ENCODE measurements at regions not wholly inside any gene's neighbourhood (a gene's known extent, or its start where the extent isn't known, plus 50 kb on each side); places are given as distances from the start of the nearest gene placed in this dataset.

DNA sequence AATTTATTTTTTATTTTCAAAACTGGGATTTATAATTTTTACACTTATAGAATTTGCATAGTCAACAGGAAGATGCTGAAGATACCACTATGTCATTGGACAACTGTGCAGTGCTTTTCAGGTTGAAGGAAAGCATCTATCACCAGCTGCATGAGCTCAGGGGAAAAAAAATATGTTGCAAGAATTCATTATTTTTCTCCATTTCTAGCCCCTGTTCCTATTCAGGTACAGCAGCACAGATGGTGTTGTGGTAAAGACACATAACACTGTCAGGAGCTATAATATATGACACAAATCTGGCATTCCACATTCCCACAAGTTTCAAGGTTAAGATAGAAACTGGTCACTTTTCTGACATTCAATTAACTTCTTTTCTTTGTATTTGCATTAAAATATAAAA is 1088.6 kb downstream of the MAT2B start:
- TF ChIP-seq, protein P1, sequence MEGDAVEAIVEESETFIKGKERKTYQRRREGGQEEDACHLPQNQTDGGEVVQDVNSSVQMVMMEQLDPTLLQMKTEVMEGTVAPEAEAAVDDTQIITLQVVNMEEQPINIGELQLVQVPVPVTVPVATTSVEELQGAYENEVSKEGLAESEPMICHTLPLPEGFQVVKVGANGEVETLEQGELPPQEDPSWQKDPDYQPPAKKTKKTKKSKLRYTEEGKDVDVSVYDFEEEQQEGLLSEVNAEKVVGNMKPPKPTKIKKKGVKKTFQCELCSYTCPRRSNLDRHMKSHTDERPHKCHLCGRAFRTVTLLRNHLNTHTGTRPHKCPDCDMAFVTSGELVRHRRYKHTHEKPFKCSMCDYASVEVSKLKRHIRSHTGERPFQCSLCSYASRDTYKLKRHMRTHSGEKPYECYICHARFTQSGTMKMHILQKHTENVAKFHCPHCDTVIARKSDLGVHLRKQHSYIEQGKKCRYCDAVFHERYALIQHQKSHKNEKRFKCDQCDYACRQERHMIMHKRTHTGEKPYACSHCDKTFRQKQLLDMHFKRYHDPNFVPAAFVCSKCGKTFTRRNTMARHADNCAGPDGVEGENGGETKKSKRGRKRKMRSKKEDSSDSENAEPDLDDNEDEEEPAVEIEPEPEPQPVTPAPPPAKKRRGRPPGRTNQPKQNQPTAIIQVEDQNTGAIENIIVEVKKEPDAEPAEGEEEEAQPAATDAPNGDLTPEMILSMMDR (conservative IDR thresholded peaks at IDR 0.05): no peak
- no peak overlapping the region for H3K27ac ChIP-seq

DNA sequence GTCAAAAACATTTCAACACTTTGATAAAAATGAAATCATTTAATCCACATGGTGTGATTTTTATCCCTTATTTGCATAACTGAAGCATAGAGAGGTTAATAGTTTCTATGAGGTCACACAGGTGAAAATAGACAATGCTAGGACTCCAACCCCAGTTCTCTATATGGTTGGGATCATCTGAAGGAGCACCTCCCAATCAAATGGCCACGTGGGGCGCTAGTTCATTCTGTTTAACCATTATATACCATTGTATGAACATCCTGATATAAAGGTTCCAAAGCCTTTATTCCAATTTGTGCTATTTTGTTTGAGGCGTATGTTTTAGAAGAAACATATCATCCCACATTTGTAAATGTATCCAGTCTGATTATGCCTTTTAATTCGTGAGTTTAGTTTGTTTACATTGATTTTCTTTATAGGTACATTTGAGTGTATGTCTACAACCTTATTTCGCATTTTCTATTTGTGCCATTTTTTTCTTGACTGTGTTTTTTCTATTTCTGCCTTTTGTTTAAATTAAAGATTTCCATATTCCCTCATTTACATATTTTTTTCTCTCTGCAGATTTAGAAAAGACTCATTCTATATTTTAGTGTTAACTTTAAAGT is 1092.0 kb downstream of the MAT2B start:
- TF ChIP-seq, protein P1 (conservative IDR thresholded peaks at IDR 0.05): peak; percentile 64
- H3K27ac ChIP-seq: no peak overlapping the region

DNA sequence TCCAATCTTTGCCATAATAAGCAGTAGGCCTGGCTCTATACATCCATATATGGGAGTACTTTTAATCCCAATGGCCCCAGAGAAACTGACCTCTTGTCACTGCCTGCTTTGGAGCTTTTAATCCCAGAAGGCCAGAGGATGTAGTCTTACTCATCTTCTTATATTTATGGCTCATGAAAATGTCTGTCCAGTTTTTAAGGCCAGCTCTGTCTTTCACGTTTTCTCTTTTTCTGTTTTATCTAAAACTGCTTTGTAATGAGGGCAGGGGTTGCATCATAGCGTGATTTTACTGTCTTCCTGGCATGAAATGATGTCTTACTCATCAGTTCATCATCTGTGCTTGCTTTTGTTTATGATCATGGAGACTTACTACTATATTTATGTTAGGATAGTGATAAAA is 1094.9 kb downstream of the MAT2B start:
- TF ChIP-seq, protein P1 (conservative IDR thresholded peaks at IDR 0.05): no peak
- no peak overlapping the region for H3K27ac ChIP-seq

DNA sequence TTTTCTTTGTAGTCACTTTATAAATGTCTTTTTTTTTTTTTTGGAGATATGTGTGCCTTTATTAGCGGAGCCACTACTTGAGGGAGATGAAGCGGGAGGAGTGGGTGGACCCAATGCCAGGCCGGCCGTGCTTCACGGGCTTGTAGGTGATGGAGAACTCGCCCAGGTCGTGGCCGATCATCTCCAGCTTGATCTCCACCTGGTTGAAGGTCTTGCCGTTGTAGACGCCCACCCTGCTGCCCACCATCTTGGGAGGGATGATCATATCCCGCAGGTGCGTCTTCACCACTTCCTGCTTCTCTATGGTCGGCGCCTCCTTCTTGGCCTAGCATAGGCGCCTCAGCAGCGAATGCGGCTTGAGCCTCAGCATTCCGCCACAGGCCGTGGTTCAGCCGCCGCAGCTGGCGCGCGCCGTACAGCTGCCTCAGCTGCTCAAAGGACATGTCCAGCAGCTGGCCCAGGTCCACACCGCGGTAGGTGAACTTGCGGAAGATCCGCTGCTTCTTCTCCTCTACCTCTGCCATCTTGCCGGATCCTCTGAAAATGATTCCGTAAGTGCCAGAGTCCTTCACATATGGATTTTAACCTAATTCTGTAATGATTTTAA is 1095.6 kb downstream of the MAT2B start:
- no peak overlapping the region for H3K27ac ChIP-seq
- TF ChIP-seq, protein P1 (conservative IDR thresholded peaks at IDR 0.05): no peak

DNA sequence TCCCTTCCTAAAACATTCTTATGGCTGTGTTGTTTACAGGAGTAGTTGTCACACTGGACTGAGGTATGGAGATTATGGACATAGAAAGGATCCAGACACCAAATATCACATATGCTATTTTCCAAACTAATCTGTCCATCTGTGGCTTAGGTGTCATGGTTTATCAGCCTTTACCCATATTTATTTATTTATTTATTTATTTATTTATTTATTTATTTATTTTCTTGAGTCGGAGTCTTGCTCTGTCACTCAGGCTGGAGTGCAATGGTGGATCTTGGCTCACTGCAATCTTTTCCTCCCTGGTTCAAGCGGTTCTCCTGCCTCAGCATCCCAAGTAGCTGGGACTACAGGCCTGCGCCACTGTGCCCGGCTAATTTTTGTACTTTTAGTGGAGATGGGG is 1103.1 kb downstream of the MAT2B start:
- TF ChIP-seq, protein P1 (conservative IDR thresholded peaks at IDR 0.05): no peak
- no peak overlapping the region for H3K27ac ChIP-seq

DNA sequence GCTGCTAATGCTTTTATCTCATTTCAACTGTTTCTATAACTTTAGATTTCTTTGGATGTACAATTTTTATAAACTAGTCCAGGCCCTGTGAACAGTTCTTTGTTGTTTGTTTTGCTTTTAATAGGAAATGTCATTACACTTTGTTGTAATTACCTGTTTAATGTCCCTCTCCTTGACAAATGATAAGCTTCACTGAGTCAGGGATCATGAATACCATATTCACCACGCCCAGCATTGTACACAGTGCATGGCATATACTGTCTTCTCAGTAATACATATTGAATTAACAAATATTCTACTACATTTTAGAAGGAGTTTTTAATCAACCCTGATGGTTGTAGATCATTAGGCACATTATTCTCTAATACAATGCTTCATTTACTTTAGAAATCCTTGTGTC is 1105.0 kb downstream of the MAT2B start:
- TF ChIP-seq, protein P1 (conservative IDR thresholded peaks at IDR 0.05): no peak
- peak overlapping the region; percentile 35 for H3K27ac ChIP-seq

DNA sequence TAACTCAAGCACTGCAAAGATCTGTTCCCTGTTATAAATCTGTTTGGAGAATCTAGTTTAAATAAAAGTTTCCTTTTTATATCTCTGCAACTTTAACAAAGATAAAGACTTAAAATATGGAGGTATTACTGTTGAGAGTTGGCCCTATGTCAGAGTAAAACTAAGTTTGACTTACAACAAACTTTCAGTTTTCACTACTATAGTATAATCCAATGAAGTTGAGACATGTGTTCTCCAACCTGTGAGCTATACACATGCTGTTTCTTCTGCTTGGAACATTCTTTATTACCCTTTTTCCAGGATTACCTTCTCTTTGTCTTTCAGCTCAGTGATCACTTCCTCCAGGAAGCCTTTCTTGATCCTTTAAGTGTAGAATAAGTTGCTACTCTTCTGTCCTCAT is 1109.3 kb downstream of the MAT2B start:
- TF ChIP-seq, protein P1 (conservative IDR thresholded peaks at IDR 0.05): no peak

More for the DNA sequence above, 1109.3 kb downstream of the MAT2B start:
- H3K27ac ChIP-seq: no peak overlapping the region
